ENCODE measurements at regions not wholly inside any gene's neighbourhood (a gene's known extent, or its start where the extent isn't known, plus 50 kb on each side); places are given as distances from the start of the nearest gene placed in this dataset.

- TF ChIP-seq, protein P1, sequence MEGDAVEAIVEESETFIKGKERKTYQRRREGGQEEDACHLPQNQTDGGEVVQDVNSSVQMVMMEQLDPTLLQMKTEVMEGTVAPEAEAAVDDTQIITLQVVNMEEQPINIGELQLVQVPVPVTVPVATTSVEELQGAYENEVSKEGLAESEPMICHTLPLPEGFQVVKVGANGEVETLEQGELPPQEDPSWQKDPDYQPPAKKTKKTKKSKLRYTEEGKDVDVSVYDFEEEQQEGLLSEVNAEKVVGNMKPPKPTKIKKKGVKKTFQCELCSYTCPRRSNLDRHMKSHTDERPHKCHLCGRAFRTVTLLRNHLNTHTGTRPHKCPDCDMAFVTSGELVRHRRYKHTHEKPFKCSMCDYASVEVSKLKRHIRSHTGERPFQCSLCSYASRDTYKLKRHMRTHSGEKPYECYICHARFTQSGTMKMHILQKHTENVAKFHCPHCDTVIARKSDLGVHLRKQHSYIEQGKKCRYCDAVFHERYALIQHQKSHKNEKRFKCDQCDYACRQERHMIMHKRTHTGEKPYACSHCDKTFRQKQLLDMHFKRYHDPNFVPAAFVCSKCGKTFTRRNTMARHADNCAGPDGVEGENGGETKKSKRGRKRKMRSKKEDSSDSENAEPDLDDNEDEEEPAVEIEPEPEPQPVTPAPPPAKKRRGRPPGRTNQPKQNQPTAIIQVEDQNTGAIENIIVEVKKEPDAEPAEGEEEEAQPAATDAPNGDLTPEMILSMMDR (IDR thresholded peaks at IDR 0.05) = no peak
- no peak for TF ChIP-seq POLR2A (IDR thresholded peaks at IDR 0.05)
- no peak for TF ChIP-seq EP300 (IDR thresholded peaks at IDR 0.05)
These were observed 494.7 kb upstream of the SETBP1 start for GRCh38 chr18:44186001-44186400.
